ENCODE measurements at regions not wholly inside any gene's neighbourhood (a gene's known extent, or its start where the extent isn't known, plus 50 kb on each side); places are given as distances from the start of the nearest gene placed in this dataset.
"Not testable (repeated sequence)": the region's sequence is repeated elsewhere in the genome, so short reads cannot be mapped to it uniquely, and the experiment has no call there.

DNA sequence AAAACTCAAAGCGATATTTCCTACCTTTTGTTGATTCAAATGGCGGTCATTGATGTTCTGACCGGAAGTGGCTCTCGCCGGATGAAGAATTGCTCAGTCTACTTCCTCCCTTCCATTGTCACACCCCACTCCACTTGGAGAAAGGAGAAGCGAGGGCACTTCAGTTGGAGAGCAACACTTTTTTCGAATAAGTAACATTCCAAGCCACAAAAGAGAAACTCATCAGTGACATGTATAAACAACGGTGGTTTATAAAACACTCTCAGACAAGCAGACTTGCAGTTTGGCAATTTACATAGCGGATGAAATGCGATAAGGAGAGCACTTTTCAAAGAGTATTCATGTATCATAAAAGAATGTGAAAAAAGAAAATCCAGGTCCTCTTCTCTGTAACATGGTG is 919.1 kb downstream of the MCTP2 start:
- H4K8ac ChIP-seq (ENCODE audit: low read depth, low read length): no peak overlapping the region
- H2BK5ac ChIP-seq (ENCODE audit: low read length): no peak overlapping the region
- no peaks in the 10 kb centered on the region for H3K79me1 ChIP-seq (ENCODE audit: low read length)
- no peak overlapping the region for H3K4ac ChIP-seq (ENCODE audit: low read depth, low read length)
- H2AK5ac ChIP-seq (ENCODE audit: low read length): no peak overlapping the region
- no peak overlapping the region for H2BK120ac ChIP-seq (ENCODE audit: low read depth, low read length)
- no peaks in the 10 kb centered on the region for H3K4me1 ChIP-seq (ENCODE audit: control insufficient read depth, low read depth, low read length)
- no peak overlapping the region for H4K5ac ChIP-seq (ENCODE audit: low read length)
- no peaks in the 10 kb centered on the region for H3K79me2 ChIP-seq (ENCODE audit: control insufficient read depth, insufficient read depth, low read length)
- H3K36me3 ChIP-seq (ENCODE audit: control insufficient read depth, insufficient read depth, low read length): no peaks in the 10 kb centered on the region
- no peak overlapping the region for H3K27ac ChIP-seq (ENCODE audit: low read depth, low read length)
- no peak overlapping the region for H2BK15ac ChIP-seq (replicated peaks; ENCODE audit: low read depth)
- H3K4me3 ChIP-seq (ENCODE audit: low read length): no peak overlapping the region
- H3K23ac ChIP-seq (ENCODE audit: low read length): no peak overlapping the region
- WGBS (ENCODE audit: extremely low coverage, insufficient coverage, low lambda C conversion rate): no CpG with 5 or more reads among the region's 10 CpGs
- H3K18ac ChIP-seq (ENCODE audit: low read length): no peak overlapping the region
- DNase-seq: no peak
- H3K4me2 ChIP-seq (ENCODE audit: low read length): no peak overlapping the region
- no peak overlapping the region for H3K9ac ChIP-seq (ENCODE audit: low read length)
- H3K27me3 ChIP-seq (ENCODE audit: insufficient read depth, low read length, poor library complexity): no peaks in the 10 kb centered on the region
- no peak overlapping the region for H3K56ac ChIP-seq (ENCODE audit: low read length)

DNA sequence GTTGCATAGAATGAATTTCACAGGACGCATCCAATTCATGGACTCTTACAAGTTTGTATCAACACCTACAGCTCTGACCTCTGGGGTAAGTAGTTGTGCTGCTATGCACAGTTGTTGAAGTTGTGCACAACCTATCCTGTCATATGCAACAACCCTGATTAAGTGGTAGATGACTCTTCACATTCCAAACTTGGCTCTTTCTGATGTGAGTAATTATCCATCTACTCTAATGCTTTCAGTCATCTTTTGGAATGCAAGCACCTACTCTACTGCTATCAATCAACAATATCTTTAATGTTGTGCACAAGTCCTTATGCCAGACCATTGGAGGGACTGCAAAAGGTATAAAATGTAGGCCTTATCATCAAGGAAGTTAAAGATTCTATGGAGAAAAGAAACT is 921.4 kb downstream of the MCTP2 start:
- no peak overlapping the region for H4K5ac ChIP-seq (ENCODE audit: low read length)
- H3K4me3 ChIP-seq (ENCODE audit: low read length): no peak overlapping the region
- H3K56ac ChIP-seq (ENCODE audit: low read length): no peak overlapping the region
- no peak overlapping the region for H2BK5ac ChIP-seq (ENCODE audit: low read length)
- H3K36me3 ChIP-seq (ENCODE audit: control insufficient read depth, insufficient read depth, low read length): no peaks in the 10 kb centered on the region
- H3K4me2 ChIP-seq (ENCODE audit: low read length): no peak overlapping the region
- no peak overlapping the region for H3K4ac ChIP-seq (ENCODE audit: low read depth, low read length)
- no peak overlapping the region for H2BK15ac ChIP-seq (replicated peaks; ENCODE audit: low read depth)
- no peak overlapping the region for H3K9ac ChIP-seq (ENCODE audit: low read length)
- no peak overlapping the region for H2AK5ac ChIP-seq (ENCODE audit: low read length)
- no peak overlapping the region for H3K27ac ChIP-seq (ENCODE audit: low read depth, low read length)
- no peaks in the 10 kb centered on the region for H3K27me3 ChIP-seq (ENCODE audit: insufficient read depth, low read length, poor library complexity)
- no CpG with 5 or more reads among the region's 1 CpG for WGBS (ENCODE audit: extremely low coverage, insufficient coverage, low lambda C conversion rate)
- H3K4me1 ChIP-seq (ENCODE audit: control insufficient read depth, low read depth, low read length): no peaks in the 10 kb centered on the region
- no peak overlapping the region for H2BK120ac ChIP-seq (ENCODE audit: low read depth, low read length)
- no peaks in the 10 kb centered on the region for H3K79me1 ChIP-seq (ENCODE audit: low read length)
- no peaks in the 10 kb centered on the region for H3K79me2 ChIP-seq (ENCODE audit: control insufficient read depth, insufficient read depth, low read length)
- no peak overlapping the region for H3K23ac ChIP-seq (ENCODE audit: low read length)
- no peak overlapping the region for H4K8ac ChIP-seq (ENCODE audit: low read depth, low read length)
- DNase-seq: no peak
- no peak overlapping the region for H3K18ac ChIP-seq (ENCODE audit: low read length)

DNA sequence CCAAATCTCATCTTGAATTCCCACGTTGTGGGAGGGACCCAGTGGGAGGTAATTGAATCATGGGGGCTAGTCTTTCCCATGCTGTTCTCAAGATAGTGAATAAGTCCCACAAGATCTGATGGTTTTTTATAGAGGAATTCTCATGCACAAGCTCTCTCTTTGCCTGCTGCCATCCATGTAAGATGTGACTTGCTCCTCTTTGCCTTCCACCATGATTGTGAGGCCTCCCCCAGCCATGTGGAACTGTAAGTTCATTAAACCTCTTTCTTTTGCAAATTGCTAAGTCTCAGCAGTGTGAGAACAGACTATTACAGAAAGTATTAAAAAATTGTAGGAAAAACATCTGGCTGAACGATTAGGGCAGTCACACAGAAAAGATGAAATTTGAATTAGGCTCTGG is 921.8 kb downstream of the MCTP2 start:
- not testable (repeated sequence) for H3K79me2 ChIP-seq (ENCODE audit: control insufficient read depth, insufficient read depth, low read length); H2AK5ac ChIP-seq (ENCODE audit: low read length); H3K79me1 ChIP-seq (ENCODE audit: low read length); H3K4ac ChIP-seq (ENCODE audit: low read depth, low read length); H3K4me2 ChIP-seq (ENCODE audit: low read length); DNase-seq; H2BK15ac ChIP-seq (replicated peaks; ENCODE audit: low read depth); H3K23ac ChIP-seq (ENCODE audit: low read length); H3K4me1 ChIP-seq (ENCODE audit: control insufficient read depth, low read depth, low read length); H3K18ac ChIP-seq (ENCODE audit: low read length); H2BK5ac ChIP-seq (ENCODE audit: low read length); H4K5ac ChIP-seq (ENCODE audit: low read length); H4K8ac ChIP-seq (ENCODE audit: low read depth, low read length); H3K27me3 ChIP-seq (ENCODE audit: insufficient read depth, low read length, poor library complexity); H3K27ac ChIP-seq (ENCODE audit: low read depth, low read length); H3K56ac ChIP-seq (ENCODE audit: low read length); H3K36me3 ChIP-seq (ENCODE audit: control insufficient read depth, insufficient read depth, low read length); H3K9ac ChIP-seq (ENCODE audit: low read length); H3K4me3 ChIP-seq (ENCODE audit: low read length); H2BK120ac ChIP-seq (ENCODE audit: low read depth, low read length)
- WGBS (ENCODE audit: extremely low coverage, insufficient coverage, low lambda C conversion rate): no CpG with 5 or more reads among the region's 2 CpGs

DNA sequence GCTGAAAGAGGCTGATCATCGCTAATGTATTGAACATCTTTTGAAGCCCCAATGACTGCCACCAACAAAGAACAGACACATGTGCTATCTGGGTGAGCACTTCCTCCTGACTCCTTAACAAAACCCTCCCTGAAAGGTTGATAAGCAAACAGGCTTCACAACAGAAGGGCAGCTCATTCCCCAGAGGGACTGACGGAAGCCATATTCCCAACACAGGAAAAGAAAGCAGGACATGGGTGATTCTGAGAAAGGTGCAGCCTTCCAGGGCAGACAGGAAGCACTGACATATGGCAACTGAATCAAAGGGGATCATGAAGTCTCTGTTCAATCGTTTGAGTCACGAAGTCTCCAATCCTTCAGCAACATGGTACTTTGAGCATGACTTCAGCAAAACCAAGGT is 929.0 kb downstream of the MCTP2 start:
- Histone ChIP-seq H3K23ac (ENCODE audit: low read length) (no peak overlapping the region), H3K4ac (ENCODE audit: low read depth, low read length) (no peak overlapping the region), H3K18ac (ENCODE audit: low read length) (no peak overlapping the region), H3K27me3 (ENCODE audit: insufficient read depth, low read length, poor library complexity) (no peaks in the 10 kb centered on the region), H4K8ac (ENCODE audit: low read depth, low read length) (no peak overlapping the region), H2AK5ac (ENCODE audit: low read length) (no peak overlapping the region), H2BK15ac (replicated peaks; ENCODE audit: low read depth) (no peak overlapping the region), H3K4me1 (ENCODE audit: control insufficient read depth, low read depth, low read length) (no peaks in the 10 kb centered on the region), H3K36me3 (ENCODE audit: control insufficient read depth, insufficient read depth, low read length) (no peaks in the 10 kb centered on the region), H3K9ac (ENCODE audit: low read length) (no peak overlapping the region), H3K4me2 (ENCODE audit: low read length) (no peak overlapping the region), H4K5ac (ENCODE audit: low read length) (no peak overlapping the region), H3K79me2 (ENCODE audit: control insufficient read depth, insufficient read depth, low read length) (no peaks in the 10 kb centered on the region), H3K79me1 (ENCODE audit: low read length) (no peaks in the 10 kb centered on the region), H3K27ac (ENCODE audit: low read depth, low read length) (no peak overlapping the region), H2BK5ac (ENCODE audit: low read length) (no peak overlapping the region), H3K56ac (ENCODE audit: low read length) (no peak overlapping the region), H2BK120ac (ENCODE audit: low read depth, low read length) (no peak overlapping the region), H3K4me3 (ENCODE audit: low read length) (no peak overlapping the region)
- DNase-seq: no peak
- no CpG with 5 or more reads among the region's 4 CpGs for WGBS (ENCODE audit: extremely low coverage, insufficient coverage, low lambda C conversion rate)

DNA sequence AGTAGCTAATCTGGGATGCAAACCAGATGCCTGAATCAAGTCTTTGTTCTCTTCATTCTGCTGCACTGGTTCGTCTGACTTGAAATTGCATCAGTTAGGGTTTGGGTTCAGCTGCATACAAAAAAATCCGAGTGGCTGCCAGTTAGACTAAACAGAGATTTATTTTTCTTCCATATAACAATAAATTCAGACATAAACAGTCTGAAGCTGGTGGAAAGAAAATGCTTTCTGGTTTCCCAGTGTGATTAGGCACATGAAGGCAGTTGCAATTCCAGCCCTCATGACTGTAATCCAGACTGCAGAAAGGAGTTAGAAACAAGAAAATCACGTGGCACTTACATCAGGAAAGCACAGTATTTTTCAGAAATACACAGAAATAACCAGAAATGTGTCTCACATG is 930.7 kb downstream of the MCTP2 start:
- no peaks in the 10 kb centered on the region for H3K79me1 ChIP-seq (ENCODE audit: low read length)
- H3K27ac ChIP-seq (ENCODE audit: low read depth, low read length): no peak overlapping the region
- H3K4me1 ChIP-seq (ENCODE audit: control insufficient read depth, low read depth, low read length): no peaks in the 10 kb centered on the region
- no peak overlapping the region for H2BK5ac ChIP-seq (ENCODE audit: low read length)
- no peak overlapping the region for H3K56ac ChIP-seq (ENCODE audit: low read length)
- no peak overlapping the region for H2AK5ac ChIP-seq (ENCODE audit: low read length)
- H3K4ac ChIP-seq (ENCODE audit: low read depth, low read length): no peak overlapping the region
- no peak overlapping the region for H3K18ac ChIP-seq (ENCODE audit: low read length)
- no peak overlapping the region for H3K23ac ChIP-seq (ENCODE audit: low read length)
- peak overlapping the region; percentile 13 for H4K8ac ChIP-seq (ENCODE audit: low read depth, low read length)
- no peak for DNase-seq
- no peak overlapping the region for H3K9ac ChIP-seq (ENCODE audit: low read length)
- no peaks in the 10 kb centered on the region for H3K79me2 ChIP-seq (ENCODE audit: control insufficient read depth, insufficient read depth, low read length)
- no CpG with 5 or more reads among the region's 3 CpGs for WGBS (ENCODE audit: extremely low coverage, insufficient coverage, low lambda C conversion rate)
- no peaks in the 10 kb centered on the region for H3K36me3 ChIP-seq (ENCODE audit: control insufficient read depth, insufficient read depth, low read length)
- H2BK120ac ChIP-seq (ENCODE audit: low read depth, low read length): no peak overlapping the region
- no peak overlapping the region for H3K4me2 ChIP-seq (ENCODE audit: low read length)
- H3K27me3 ChIP-seq (ENCODE audit: insufficient read depth, low read length, poor library complexity): no peaks in the 10 kb centered on the region
- no peak overlapping the region for H3K4me3 ChIP-seq (ENCODE audit: low read length)
- no peak overlapping the region for H2BK15ac ChIP-seq (replicated peaks; ENCODE audit: low read depth)
- no peak overlapping the region for H4K5ac ChIP-seq (ENCODE audit: low read length)

DNA sequence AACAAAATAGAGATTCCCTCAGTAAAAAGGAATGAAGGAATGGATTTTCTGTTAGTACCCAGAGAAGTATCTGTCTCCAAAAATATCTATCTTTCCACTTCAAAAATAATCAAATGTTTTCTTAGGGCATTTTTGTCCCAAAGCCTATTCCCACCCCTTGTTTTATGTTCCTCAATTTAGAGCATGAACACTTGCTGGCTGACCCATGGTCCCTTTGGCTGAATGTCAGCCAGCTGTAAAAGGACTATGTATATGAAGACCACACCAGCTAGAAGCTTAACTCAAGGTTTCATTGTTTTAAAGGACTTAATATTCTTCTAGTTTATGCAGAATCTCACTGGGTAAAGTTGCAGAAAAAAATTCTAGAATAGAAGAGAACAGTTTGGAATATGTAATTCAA is 931.2 kb downstream of the MCTP2 start:
- Histone ChIP-seq H3K27me3 (ENCODE audit: insufficient read depth, low read length, poor library complexity) (no peaks in the 10 kb centered on the region), H3K4me1 (ENCODE audit: control insufficient read depth, low read depth, low read length) (no peaks in the 10 kb centered on the region), H3K9ac (ENCODE audit: low read length) (no peak overlapping the region), H2AK5ac (ENCODE audit: low read length) (no peak overlapping the region), H3K79me1 (ENCODE audit: low read length) (no peaks in the 10 kb centered on the region), H2BK15ac (replicated peaks; ENCODE audit: low read depth) (no peak overlapping the region), H2BK120ac (ENCODE audit: low read depth, low read length) (no peak overlapping the region), H4K8ac (ENCODE audit: low read depth, low read length) (no peak overlapping the region), H3K27ac (ENCODE audit: low read depth, low read length) (no peak overlapping the region), H2BK5ac (ENCODE audit: low read length) (no peak overlapping the region), H3K4me2 (ENCODE audit: low read length) (no peak overlapping the region), H3K56ac (ENCODE audit: low read length) (no peak overlapping the region), H3K4ac (ENCODE audit: low read depth, low read length) (no peak overlapping the region), H3K4me3 (ENCODE audit: low read length) (no peak overlapping the region), H3K18ac (ENCODE audit: low read length) (no peak overlapping the region), H3K79me2 (ENCODE audit: control insufficient read depth, insufficient read depth, low read length) (no peaks in the 10 kb centered on the region), H3K23ac (ENCODE audit: low read length) (no peak overlapping the region), H4K5ac (ENCODE audit: low read length) (no peak overlapping the region), H3K36me3 (ENCODE audit: control insufficient read depth, insufficient read depth, low read length) (no peaks in the 10 kb centered on the region)
- DNase-seq: no peak
